Stimulated activated CD4-positive, alpha-beta T cell treated with anti-CD3 and anti-CD28 coated beads, Interleukin-15, amount 100 ng/mL, for 48 hours (primary cell): ENCODE measurements at regions not wholly inside any gene's neighbourhood (a gene's known extent, or its start where the extent isn't known, plus 50 kb on each side); places are given as distances from the start of the nearest gene placed in this dataset.
"Not testable (repeated sequence)": the region's sequence is repeated elsewhere in the genome, so short reads cannot be mapped to it uniquely, and the experiment has no call there.

Experiments
- DNase-seq, 2 donors: peaks; one replicate each; pipeline ENCODE4 v3.0.0-alpha.2; 2020; ENCODE audit warnings: low read depth in 2 of 2

GRCh38 chr7:22066522-22066921 lies 120.8 kb upstream of the CDCA7L start:
- DNase-seq, result no peak

GRCh38 chr7:22064816-22065215 lies 119.1 kb upstream of the CDCA7L start:
- no peak for DNase-seq

GRCh38 chr7:22061775-22062174 lies 116.1 kb upstream of the CDCA7L start:
- DNase-seq, result no peak

- no peak for DNase-seq
These were observed 115.2 kb upstream of the CDCA7L start for GRCh38 chr7:22060863-22061262.

- DNase-seq, result no peak
These were observed 114.5 kb upstream of the CDCA7L start for GRCh38 chr7:22060197-22060596.

GRCh38 chr7:22055226-22055625 lies 109.5 kb upstream of the CDCA7L start:
- DNase-seq, result no peak

- no peak for DNase-seq
These were observed 107.1 kb upstream of the CDCA7L start for GRCh38 chr7:22052674-22053365.

- no peak for DNase-seq
These were observed 106.4 kb upstream of the CDCA7L start for GRCh38 chr7:22051886-22052673.

- DNase-seq, result no peak
These were observed 104.2 kb upstream of the CDCA7L start for GRCh38 chr7:22049766-22050500.

- DNase-seq, result no peak
These were observed 97.7 kb upstream of the CDCA7L start for GRCh38 chr7:22043367-22043766.

GRCh38 chr7:22040923-22041595 lies 95.4 kb upstream of the CDCA7L start:
- DNase-seq, result no peak

GRCh38 chr7:22039670-22040069 lies 94.0 kb upstream of the CDCA7L start:
- no peak for DNase-seq

GRCh38 chr7:22032356-22032755 lies 86.7 kb upstream of the CDCA7L start:
- DNase-seq, result not testable (repeated sequence)

- not testable (repeated sequence) for DNase-seq
These were observed 83.0 kb upstream of the CDCA7L start for GRCh38 chr7:22028656-22029055.

- no peak for DNase-seq
These were observed 81.8 kb upstream of the CDCA7L start for GRCh38 chr7:22027475-22027874.

GRCh38 chr7:22025983-22026382 lies 80.3 kb upstream of the CDCA7L start:
- no peak for DNase-seq

GRCh38 chr7:22025075-22025474 lies 79.4 kb upstream of the CDCA7L start:
- DNase-seq, result no peak

- DNase-seq, result no peak
These were observed 74.2 kb upstream of the CDCA7L start for GRCh38 chr7:22019931-22020330.

- no peak for DNase-seq
These were observed 70.8 kb upstream of the CDCA7L start for GRCh38 chr7:22016507-22016906.

GRCh38 chr7:22013711-22014110 lies 68.0 kb upstream of the CDCA7L start:
- no peak for DNase-seq

GRCh38 chr7:22008683-22009082 lies 63.0 kb upstream of the CDCA7L start:
- DNase-seq, result no peak

GRCh38 chr7:22008087-22008486 lies 62.4 kb upstream of the CDCA7L start:
- DNase-seq, result no peak
